ENCODE measurements at regions not wholly inside any gene's neighbourhood (a gene's known extent, or its start where the extent isn't known, plus 50 kb on each side); places are given as distances from the start of the nearest gene placed in this dataset.
"Not testable (repeated sequence)": the region's sequence is repeated elsewhere in the genome, so short reads cannot be mapped to it uniquely, and the experiment has no call there.

DNA sequence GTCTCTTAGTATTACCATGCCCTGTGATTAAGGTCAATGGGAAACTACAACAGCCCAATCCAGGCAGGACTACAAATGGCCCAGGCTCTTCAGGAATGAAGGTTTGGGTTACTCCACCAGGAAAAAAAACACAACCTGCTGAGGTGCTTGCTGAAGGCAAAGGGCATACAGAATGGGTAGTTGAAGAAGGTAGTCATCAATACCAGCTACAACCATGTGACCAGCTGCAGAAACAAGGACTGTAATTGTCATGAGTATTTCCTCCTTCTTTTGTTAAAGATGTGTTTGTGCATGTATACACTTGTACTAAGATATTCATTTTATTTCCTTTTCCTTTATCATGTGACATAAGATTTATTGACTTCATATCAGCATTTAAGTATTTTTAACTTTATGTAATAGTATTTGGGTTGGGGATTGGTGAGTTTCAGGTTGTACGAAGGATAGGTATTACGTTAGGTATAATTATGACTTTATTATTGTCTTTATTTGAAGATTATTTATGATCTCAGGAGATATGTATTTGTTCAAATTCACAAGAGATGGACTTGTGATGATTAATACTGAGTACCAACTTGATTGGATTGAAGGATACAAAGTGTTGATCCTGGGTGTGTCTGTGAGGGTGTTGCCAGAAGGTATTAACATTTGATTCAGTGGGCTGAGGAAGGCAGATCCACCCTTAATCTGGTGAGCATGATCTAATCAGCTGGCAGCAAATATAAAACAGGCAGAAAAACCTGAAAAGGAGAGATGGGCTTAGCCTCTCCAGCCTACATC, 256.0 kb upstream of the ATXN7L3B start:
- DNase-seq (ENCODE audit: low spot score) = not testable (repeated sequence)

DNA sequence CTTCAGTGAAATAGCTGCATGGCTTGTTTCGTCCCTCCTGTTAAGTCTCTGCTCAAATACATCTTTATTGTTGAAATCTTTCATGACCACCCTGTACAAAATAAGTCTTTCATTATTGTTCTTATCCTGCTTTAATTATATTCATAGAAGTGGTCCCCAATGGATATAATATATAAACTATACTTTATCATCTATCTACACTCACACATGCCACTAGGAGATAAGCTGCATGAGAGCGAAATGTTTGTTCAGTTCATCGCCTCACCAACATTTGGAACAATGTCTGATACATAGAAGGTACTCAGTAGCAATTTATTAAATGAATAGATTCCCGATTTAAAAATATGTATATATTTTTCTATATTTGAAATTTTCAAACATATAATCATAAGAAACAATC, 254.0 kb upstream of the ATXN7L3B start:
- no peak for DNase-seq (ENCODE audit: low spot score)

DNA sequence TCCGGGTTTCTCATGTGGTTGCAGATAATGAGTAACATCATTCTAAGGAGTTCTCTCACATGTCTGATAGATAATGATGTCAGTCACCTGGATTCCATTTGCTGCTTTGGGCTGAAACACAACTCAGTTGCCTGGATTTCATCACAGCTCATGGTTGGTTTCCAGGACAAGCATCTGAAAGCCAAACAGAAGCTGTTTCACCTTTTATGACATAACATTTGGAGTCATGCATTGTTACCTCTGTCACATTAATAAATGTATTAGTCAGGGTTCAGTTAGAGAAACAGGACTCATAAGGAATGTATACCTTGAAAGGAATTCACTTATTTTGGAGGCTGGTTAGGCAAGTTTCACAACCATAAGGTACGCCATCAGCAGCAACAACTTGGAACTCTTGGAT, 251.9 kb upstream of the ATXN7L3B start:
- DNase-seq (ENCODE audit: low spot score) = no peak

DNA sequence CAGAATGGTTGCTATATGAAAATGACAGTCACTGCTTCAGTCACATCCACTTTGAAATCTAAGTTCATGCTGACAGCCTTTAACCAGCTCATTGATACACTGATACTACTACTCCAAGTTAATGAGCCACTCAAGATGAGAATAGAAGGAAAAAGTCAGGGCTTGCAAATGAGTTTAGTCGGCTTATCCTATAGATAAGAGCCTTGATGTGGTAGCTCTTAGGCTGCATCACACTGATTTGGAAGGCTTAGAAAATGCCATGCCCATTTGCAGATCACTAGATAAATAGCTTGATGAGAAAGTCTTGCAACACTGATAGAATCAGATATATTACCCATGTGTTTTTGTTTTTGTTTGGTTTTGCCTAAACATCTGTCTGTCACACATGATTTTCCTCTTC, 251.4 kb upstream of the ATXN7L3B start:
- no peak for DNase-seq (ENCODE audit: low spot score)

DNA sequence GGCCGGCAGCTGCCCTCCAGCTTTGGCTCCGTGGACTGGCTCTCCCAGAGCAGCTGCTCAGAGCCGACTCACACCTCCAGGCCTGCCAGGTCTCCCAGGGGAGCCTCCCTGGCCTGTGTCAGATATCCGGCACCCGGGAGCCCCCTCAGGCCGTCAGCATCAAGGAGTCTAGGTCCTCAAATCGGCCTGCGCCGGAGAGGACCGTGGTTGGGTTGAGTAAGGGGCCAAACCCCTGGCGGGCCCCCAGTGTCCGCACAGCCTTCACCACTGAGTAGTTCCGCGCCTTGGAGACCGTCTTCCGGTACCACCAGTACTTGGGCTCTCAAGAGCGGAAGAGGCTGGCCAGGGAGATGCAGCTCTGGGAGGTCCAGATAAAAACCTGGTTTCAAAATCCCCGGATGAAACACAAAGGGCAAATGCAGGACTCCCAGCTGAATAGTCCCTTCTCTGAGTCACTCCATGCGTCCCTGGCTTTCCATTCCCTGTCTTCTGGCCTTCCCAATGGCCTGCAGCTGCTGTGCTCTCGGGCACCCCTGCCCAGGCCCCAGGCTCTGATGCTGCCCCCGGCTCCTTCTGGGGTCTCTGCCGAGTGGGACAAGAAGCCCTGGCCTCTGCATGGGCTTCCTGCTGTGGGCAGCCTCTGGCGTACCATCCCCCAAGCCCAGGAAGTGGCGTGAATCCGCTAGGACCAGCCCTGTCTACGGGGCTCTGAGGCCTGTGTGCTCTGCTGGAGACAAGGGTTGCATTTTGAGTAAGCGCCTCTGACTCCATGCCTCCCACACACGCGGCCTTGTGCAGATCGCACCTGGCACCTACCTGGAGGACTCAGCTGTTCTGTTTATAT, 245.1 kb upstream of the ATXN7L3B start:
- no peak for DNase-seq (ENCODE audit: low spot score)

DNA sequence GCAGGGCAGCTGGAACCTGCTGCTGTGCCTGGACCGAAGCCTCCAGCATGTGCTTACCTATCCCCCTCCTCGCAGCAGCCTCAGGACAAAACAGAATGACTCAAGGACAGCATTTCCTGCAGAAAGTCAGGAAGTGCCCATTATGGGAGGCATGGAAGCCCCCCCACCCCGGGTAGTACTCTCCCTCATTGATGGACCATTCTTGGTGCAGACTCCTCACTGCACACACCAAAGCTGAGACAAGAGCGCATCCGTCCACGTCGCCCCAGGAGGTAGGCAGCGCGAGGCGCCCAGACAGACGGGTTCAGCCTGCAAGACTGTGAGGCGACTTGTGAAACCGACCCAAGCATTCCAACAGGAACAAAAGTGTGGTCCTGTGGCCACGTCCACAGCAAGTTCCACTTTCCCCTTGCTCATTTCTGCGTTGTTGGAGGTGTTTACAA, 243.9 kb upstream of the ATXN7L3B start:
- no peak for DNase-seq (ENCODE audit: low spot score)

DNA sequence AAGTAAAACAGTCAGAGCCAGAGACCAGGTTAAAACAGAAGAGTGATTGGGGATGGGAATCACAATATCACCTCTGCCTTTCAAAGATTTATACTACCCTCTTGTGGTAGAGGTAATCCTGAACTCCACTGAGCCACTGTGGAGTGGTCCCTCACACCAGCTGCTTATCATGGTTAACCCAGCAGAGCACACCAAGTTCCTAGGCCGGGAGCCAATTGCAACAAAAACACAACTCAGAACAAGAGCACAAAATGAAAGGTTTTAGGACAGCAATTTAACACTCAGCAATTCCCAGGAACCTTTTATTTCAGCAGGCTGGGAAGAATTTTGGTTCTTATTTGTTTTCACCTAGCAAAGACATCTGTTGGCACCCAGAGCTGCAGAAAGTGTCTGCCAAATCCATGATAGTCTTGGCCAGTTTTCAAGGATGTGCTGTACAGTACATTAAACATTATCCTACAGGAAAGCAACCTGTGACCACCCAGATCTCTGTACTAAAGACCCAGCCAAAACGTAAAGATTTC, 220.5 kb upstream of the ATXN7L3B start:
- no peak for DNase-seq (ENCODE audit: low spot score)

DNA sequence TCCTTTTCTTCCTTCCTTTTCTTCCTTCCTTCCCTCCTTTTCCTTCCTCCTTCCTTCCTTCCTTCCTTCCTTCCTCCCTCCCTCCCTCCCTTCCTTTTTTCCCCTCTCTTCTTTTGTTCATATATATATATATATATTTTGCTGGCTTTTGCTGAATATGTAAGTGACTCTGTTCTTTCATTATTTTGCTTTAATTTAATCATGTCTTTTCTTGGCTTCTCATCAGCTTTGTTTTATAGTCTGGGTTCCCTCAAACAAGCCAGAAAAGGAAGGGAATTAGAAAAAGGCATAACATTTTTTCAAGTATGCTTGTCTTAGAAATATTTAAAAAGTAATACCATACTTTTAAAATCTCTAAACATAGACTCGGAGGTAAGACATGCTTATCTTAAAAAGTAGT, 219.9 kb upstream of the ATXN7L3B start:
- no peak for DNase-seq (ENCODE audit: low spot score)

DNA sequence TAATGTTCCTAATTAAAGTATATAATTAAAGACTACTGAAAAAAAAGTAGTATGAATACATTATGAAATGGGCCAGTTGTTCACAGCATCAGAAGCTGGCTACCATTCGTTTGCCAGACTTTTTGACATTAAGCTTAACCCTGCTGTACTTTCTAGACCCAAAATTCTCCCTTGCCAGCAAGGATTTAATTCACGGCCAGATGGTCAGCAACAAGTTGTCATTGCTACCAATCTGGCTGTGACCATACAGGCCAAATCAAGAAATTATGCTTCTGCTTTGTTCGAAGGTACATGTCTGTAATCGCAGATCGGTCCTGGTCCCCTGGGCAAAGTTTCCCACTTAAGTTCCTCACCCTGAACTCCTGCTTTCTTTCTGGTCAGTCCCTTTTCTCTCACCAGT, 217.7 kb upstream of the ATXN7L3B start:
- DNase-seq (ENCODE audit: low spot score) = no peak

DNA sequence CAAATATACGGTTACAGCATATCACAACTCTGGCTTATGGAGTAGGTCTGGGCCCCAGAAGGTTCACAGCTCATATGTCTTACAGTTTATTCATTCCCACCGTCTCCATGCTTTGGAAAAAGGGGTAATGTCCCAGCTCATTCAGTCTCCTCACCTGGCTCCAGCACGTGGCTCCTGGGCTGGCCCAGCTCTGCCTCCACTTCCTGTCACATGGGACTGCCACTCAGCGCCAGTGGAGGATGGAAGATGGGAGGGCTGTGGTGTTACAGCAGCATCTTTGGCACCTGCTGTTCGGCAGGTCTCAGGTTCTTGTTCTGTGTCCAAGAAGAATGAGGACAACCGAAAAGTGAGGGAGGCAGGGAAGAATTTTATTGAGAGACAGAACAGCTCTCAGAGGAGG, 216.3 kb upstream of the ATXN7L3B start:
- no peak for DNase-seq (ENCODE audit: low spot score)

DNA sequence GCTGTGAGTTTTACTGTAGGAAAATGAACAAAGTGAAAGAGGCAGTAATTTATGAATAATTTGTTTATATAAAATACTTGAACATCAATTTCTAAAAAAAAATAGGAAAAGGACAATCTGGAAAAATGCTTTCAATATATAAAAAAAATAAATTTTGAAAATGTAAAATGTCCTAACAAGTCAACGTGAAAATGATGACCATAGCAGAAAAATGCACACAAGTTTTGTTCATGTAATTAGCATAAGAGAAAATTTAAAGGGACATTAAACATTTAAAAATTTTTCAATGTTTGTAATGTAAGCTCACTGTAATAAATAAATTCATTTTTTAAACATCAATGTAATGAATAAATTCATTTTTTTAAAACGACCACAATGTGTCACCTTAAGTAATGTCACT, 214.8 kb upstream of the ATXN7L3B start:
- no peak for DNase-seq (ENCODE audit: low spot score)

DNA sequence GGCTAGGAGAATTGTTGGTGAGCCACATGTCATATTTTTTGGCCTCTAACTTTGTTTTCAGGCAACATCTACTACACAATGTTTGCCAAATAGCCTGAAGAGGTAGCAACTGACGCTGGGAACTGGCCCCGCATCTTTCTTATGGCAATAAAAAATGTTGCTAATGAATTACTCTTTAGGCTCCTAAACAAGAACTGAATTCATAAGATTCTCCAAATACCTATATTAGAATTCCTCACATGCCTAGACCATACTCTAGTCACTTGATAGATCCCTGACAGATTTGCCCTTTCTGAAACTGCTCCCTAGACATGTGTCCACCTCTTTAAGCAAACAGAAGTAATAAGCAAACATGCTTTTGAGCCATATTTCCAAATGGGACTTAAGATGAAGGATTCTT, 209.0 kb upstream of the ATXN7L3B start:
- DNase-seq (ENCODE audit: low spot score) = no peak

DNA sequence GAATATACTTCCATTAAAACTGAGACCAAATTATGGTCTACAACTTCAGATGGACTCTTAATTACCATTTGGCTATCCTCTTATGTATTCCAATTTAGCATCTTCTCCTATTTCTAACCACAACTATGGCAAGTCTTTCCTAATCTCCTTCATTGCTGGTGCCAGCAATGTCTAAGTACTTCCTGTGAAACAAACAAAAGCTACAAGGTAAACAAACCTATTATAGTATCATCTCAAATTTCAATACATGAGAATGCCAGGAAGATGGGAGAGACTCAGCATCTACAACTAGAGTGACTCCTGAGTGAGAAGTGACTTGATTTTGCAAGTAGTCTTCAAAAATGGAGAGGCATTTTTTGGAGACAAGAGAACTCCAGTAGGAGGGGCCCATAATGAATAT, 202.9 kb upstream of the ATXN7L3B start:
- no peak for DNase-seq (ENCODE audit: low spot score)

DNA sequence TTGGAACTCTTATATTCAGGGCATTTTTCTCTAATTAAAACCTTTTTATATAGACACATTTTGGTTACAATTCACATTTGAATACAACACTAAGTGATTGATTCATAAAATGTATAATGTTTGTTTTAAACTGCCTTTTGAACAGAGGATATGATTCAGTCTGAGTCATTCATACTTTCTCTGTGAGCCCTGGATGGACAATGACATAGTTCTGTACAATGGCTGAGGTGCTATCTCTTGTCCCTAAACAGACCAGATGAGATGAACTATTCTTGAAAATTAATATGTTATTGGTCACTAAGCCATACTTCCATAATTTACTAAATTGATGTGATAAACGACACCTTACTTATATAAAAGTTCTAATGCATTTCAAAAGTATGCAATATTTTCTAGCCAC, 199.7 kb upstream of the ATXN7L3B start:
- DNase-seq (ENCODE audit: low spot score) = no peak

DNA sequence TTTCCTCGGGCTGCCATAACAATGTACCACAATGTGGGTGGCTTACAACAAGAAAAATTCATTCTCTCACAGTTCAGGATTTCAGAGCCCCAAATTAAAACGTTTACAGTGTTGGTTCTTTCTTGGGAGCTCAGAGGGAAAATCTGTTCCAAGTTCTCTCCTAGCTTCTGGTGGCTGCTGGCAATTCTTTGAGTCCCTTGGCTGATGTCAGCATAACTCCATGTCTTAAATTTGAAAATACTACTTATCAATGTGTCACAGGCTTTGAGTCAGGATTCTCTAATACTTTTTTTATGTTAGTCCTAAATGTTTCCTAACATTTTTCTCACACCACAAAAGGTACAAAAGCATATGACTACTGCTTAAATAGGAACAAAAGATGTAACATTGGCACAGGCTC, 198.4 kb upstream of the ATXN7L3B start:
- no peak for DNase-seq (ENCODE audit: low spot score)

DNA sequence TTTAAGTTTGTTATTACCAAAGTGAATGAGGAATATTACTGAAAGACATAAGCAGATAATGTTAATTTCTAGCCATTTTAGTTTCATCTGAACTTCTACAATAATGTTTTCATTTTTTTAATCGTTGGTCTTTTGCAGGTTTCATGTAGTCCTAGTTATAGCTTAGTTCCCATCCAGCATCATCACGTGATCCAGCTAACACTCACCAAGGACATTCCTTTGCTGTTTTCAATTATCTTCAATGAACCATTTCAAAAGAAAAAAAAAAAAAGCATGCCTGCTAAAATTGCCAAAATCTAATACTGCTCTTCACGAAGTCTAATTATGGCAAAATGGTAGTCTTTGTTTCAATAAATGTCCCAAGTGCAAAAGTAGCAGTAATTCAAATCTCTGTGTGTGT, 187.7 kb upstream of the ATXN7L3B start:
- DNase-seq (ENCODE audit: low spot score) = no peak

DNA sequence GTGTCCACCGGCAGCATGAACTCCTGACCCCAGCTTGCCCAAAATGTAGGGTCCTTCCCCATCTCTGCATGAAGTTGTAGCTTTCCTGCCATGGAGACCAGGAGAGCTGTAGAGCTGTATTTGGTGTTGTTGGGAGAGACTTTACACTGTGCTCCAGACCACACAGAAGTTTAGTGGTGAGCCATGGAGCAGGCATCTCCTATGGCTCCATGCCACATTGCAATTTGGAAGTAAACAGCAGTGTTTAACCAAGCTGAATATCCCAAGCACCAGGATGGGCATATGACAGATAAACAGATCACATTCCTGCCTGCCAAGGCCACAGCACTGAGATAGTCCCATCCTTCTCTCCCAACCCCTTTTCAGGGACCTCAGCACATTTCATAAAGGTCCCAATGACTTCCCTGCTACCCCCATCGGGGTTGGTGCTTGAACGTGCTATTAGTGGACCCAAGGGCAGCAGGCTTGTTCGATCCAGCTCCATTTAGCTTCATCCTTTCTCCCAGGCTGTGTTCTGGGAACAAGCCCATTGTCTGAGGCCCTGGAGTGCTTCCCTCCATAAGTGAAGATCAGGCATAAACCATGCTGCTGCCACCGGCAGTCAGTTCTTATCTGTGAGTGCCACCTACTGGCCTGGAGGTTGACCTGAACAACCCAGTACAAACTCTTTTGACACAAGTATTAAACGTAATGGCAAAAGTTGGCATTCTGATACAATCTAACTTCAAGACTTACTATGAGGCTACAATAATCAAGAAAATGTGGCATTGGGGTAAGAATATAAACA, 172.3 kb upstream of the ATXN7L3B start:
- no peak for DNase-seq (ENCODE audit: low spot score)

DNA sequence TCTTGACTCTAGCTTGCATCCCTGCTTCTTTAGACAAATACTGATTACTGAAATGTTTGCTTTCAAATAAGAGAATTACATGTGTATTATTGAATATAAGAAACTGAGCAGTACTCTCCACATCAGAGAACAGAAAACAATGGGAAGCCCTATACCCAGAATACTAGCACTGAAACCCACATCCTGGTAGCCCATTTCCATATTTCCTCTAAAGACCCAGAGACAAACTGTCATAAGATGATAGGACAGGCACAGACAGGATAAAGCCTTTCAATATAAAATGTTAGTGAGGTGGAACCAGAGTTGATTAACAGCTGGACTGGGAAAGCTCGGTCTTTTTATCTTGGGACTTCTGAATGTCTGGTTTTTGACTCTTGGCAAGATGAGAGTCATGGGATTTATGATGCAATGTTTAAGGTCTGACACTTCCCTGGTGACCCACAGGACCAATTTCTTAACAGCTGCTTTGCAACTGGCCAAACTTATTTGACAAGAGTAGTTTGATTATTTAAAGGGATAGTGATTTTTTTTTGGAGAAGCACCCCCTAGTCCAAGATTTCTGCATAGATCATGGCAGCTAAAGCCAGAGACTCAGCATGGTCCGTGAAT, 166.9 kb upstream of the ATXN7L3B start:
- DNase-seq (ENCODE audit: low spot score) = no peak

DNA sequence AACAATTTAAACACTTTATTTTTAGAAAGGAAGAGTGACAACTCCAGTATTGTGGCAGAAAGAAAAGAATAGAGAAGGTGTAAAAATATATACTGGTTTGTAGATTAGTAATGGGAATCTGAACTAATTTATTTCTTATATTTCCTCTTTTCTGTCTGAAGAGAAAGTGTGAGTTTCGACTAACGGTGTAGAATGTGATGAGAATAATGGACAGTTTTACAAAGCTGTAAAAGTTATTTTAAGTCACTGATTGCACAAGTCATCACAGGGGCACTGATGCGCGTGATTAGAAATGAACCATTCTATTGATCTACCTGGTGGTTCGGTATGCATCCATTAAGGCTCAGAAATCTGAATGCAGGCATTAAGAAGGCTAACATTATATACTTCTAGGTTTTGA, 158.5 kb upstream of the ATXN7L3B start:
- DNase-seq (ENCODE audit: low spot score) = no peak

DNA sequence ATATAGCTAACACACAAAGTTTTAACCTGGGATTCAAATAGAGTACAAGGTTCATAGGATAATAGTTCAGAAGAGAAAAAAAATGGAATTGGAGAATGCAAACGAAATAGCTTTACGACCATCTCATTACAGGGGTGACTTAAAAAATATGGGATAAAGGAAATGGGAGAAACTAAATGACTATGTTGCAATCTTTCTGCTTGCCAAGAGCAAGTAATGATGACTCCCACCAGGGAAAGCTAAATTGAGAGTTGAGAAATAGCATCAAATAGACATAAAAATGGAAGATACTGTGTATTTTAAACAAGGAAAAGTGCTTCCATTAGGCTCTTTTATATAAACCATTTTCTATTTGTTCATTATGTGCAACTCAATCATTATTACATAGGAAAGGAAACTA, 155.7 kb upstream of the ATXN7L3B start:
- DNase-seq (ENCODE audit: low spot score) = no peak

DNA sequence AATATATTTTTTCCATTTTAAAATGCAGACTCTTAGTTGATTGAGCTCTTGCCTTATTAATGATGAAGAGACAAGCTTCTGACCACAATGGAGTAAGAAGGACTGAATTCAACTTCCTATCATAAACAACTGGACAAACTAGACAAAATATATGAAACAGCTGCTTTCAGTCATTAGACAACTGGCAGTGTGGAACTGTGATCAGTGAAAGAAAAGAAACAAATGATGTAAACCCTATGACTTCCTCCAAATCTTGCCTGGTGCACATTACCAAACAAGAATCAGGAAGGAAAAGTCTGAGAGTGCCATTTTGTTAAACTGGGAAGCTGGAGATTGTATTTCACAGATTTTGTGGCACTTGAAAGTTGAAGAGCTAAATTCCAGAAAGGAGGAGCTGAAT, 154.7 kb upstream of the ATXN7L3B start:
- DNase-seq (ENCODE audit: low spot score) = no peak

DNA sequence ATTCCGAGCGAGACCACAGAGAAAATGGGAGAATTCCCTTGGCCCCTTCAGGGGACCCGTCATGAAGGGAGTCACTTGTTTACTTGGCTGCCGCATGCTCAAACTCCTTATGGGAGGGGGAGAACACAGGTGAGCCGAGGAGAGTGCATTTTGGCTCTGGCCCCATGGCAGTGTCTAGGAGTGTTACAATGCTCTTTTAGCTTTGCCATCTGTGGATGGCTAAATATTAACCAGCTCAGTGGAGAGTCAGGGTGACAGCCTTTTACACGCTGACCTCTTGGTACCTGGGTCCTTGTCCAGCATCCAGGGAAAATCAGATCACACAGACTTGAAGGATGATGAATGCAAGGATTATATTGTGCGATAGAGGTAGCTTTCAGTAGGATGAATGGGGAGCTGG, 146.4 kb upstream of the ATXN7L3B start:
- no peak for DNase-seq (ENCODE audit: low spot score)

Measured in hematopoietic multipotent progenitor cell treated with erythropoietin and hydrocortisone succinate and interleukin-3 and kit ligand, for 17 days (in vitro differentiated cells).